Peyer's patch (tissue), 4 donors: ENCODE measurements at regions not wholly inside any gene's neighbourhood (a gene's known extent, or its start where the extent isn't known, plus 50 kb on each side); places are given as distances from the start of the nearest gene placed in this dataset.

Experiments used
- DNase-seq, 3 donors: peaks; one replicate each; pipeline ENCODE4 v3.0.0-alpha.2; 2017 to 2019
- H3K27ac ChIP-seq, 4 donors: fragments of 200-600 bp; sonication (generic); one replicate each; pipeline ENCODE4 v1.5.1; 2016 to 2019
- H3K27me3 ChIP-seq, 2 donors: fragments of 200-600 bp; sonication (generic); one replicate each; pipeline ENCODE4 v1.5.1; 2019
- H3K36me3 ChIP-seq, 3 donors: fragments of 200-600 bp; sonication (generic); one replicate each; pipeline ENCODE4 v1.5.1; 2016 to 2019
- H3K4me1 ChIP-seq, 4 donors: fragments of 200-600 bp; sonication (generic); one replicate each; pipeline ENCODE4 v1.5.1; 2016 to 2019
- H3K4me3 ChIP-seq, 4 donors: fragments of 200-600 bp; sonication (generic); 1 replicate in 3 of 4; 2 replicates in 1 of 4; pipeline ENCODE4 v1.5.1; 2016 to 2019; ENCODE audit warnings: mild to moderate bottlenecking in 1 of 4
- H3K9me3 ChIP-seq, 4 donors: fragments of 200-600 bp; sonication (generic); one replicate each; pipeline ENCODE4 v1.5.1; 2016 to 2019; ENCODE audit warnings: mild to moderate bottlenecking in 1 of 4
- POLR2A ChIP-seq, 2 donors: fragments of 450-650 bp; IDR thresholded peaks; one replicate each; pipeline ENCODE4 v1.5.1; 2017; ENCODE audit warnings: antibody characterized with exemption in 2 of 2, mild to moderate bottlenecking in 2 of 2, moderate library complexity in 2 of 2
- TF ChIP-seq, protein P1 (sequence below), 6 experiments: fragments of 450-650 bp in 4 of 6; fragments of 200-600 bp in 2 of 6; sonication (generic) in 1 of 6; IDR thresholded peaks; one replicate each; pipeline ENCODE4 v1.5.1; 2017 to 2019; ENCODE audit warnings: antibody characterized with exemption in 6 of 6, mild to moderate bottlenecking in 3 of 6, moderate library complexity in 1 of 6

DNA sequence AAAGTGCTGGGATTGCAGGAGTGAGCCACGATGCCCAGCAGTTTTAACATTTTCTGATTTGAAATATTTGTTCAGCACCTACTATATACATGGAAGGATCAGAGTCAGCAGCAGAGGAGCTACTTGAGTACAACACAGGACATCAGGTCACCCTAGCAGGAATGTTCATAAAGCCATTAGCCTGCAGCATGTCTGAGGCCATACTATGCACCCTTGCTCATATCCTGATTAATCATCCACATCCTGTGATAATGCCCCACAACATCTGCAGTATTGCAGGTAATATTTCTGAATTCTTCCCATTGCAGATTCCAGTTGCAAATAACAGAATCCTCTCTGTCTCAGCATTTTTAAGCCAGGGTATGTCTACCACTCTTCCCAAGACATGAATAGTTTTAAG, 135.5 kb upstream of the PRNP start:
- Histone ChIP-seq H3K4me3 (no peak overlapping the region), H3K9me3 (no peaks in the 10 kb centered on the region), H3K27ac (no peak overlapping the region), H3K4me1 (peaks cover 0 to 5% (median 0%) of the 10 kb centered on the region in 4 donors), H3K27me3 (no peaks in the 10 kb centered on the region), H3K36me3 (no peaks in the 10 kb centered on the region)
- TF ChIP-seq, protein P1, sequence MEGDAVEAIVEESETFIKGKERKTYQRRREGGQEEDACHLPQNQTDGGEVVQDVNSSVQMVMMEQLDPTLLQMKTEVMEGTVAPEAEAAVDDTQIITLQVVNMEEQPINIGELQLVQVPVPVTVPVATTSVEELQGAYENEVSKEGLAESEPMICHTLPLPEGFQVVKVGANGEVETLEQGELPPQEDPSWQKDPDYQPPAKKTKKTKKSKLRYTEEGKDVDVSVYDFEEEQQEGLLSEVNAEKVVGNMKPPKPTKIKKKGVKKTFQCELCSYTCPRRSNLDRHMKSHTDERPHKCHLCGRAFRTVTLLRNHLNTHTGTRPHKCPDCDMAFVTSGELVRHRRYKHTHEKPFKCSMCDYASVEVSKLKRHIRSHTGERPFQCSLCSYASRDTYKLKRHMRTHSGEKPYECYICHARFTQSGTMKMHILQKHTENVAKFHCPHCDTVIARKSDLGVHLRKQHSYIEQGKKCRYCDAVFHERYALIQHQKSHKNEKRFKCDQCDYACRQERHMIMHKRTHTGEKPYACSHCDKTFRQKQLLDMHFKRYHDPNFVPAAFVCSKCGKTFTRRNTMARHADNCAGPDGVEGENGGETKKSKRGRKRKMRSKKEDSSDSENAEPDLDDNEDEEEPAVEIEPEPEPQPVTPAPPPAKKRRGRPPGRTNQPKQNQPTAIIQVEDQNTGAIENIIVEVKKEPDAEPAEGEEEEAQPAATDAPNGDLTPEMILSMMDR (IDR thresholded peaks at IDR 0.05) = no peak
- no peak for TF ChIP-seq POLR2A (IDR thresholded peaks at IDR 0.05)
- DNase-seq = no peak

DNA sequence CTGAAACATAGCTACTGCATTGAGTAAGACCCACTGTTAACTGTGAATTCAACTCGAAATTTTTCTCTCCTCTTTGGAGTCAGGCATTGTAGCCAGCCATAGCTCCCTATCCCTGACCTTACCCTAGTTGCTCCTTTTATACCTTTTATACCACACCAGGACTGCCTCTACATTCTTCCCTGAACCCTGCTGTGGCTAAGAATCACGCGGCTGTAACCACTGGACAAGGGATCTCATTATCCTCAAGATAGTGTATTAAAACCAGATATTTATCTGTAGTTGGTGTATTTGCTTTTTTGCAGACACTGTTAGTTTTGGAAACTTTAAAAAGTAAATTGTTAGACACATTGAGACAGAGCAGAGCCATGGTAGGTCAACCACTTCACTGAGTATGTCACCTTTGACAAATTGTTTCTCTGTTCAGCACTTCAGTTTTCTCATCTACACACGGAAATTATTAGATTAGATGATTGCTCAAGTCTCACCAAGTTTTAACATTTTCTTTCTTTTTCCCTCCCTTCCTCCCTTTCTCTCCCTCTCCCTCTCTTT, 136.5 kb upstream of the PRNP start:
- no peaks in the 10 kb centered on the region for H3K36me3 ChIP-seq
- H3K4me3 ChIP-seq = no peak overlapping the region
- H3K9me3 ChIP-seq = no peaks in the 10 kb centered on the region
- H3K27ac ChIP-seq = no peak overlapping the region
- no peaks in the 10 kb centered on the region for H3K4me1 ChIP-seq
- no peak for TF ChIP-seq POLR2A (IDR thresholded peaks at IDR 0.05)
- TF ChIP-seq, protein P1 (IDR thresholded peaks at IDR 0.05) = no peak
- no peak for DNase-seq
- no peaks in the 10 kb centered on the region for H3K27me3 ChIP-seq

DNA sequence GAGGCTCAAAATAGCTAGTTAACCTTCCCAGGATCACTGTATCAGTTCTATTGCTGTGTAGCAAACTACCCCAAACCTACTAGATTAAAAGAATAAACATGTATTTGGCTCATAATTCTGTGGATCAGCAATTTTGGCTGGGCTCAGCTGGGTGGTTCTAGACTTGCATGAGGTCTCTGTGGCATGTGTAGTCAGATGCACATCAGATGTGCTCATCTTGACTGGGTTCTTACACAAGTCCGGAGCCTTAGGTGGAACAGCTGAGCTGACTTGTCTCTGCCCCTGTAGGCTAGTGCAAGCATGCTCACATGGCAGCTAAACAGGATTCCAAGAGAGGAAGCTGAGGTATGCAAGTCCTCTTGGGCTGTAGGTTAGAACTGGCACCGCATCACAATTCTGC, 137.7 kb upstream of the PRNP start:
- Histone ChIP-seq H3K36me3 (no peaks in the 10 kb centered on the region), H3K27ac (no peak overlapping the region), H3K9me3 (no peaks in the 10 kb centered on the region), H3K4me1 (no peaks in the 10 kb centered on the region), H3K27me3 (no peaks in the 10 kb centered on the region), H3K4me3 (no peak overlapping the region)
- no peak for DNase-seq
- TF ChIP-seq, protein P1 (IDR thresholded peaks at IDR 0.05) = no peak
- TF ChIP-seq POLR2A (IDR thresholded peaks at IDR 0.05) = no peak

DNA sequence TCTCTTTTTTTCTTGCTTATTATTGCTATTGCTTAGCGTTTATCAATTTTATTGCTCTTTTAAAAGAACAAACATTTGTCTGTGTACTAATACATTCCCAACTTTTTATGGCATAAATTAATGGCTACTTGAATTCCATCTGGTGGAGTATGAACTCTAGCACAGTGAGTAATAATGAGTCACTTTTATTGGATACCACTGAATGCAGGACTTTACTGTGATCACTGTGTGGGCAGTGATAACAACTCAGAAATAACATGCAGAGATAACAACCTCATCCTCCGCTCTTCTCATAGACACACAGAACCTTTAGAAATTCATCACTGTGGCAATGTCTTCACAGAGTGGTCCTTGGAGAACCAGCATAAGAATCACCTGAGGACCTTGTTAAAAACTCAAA, 139.5 kb upstream of the PRNP start:
- no peak for DNase-seq
- H3K27me3 ChIP-seq = no peaks in the 10 kb centered on the region
- H3K27ac ChIP-seq = no peak overlapping the region

DNA sequence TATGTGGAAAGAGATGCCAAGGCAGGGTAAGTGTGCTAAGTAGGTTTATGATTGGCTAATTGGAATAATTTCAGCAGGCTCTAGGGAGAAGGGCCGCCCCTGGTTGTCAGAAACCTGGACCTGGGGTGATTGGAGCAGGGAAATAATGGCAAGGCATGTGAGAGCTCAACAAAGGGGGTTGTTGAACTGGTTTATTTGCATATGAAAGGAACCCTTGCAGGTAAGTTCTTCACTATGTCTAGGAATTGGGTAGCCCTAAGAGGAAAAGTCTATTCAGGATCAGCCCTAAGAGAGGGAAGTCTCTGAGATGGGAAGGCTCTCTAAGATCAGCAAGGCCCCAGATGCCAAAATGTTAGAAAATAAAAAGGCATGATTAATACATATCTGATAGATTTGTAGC, 139.9 kb upstream of the PRNP start:
- Histone ChIP-seq H3K4me3 (no peak overlapping the region), H3K27me3 (no peaks in the 10 kb centered on the region), H3K27ac (no peak overlapping the region), H3K4me1 (no peaks in the 10 kb centered on the region), H3K36me3 (no peaks in the 10 kb centered on the region), H3K9me3 (no peaks in the 10 kb centered on the region)
- TF ChIP-seq, protein P1 (IDR thresholded peaks at IDR 0.05) = no peak
- TF ChIP-seq POLR2A (IDR thresholded peaks at IDR 0.05) = no peak
- no peak for DNase-seq

More for the DNA sequence above, 139.5 kb upstream of the PRNP start:
- H3K4me1 ChIP-seq = no peaks in the 10 kb centered on the region
- no peak for TF ChIP-seq POLR2A (IDR thresholded peaks at IDR 0.05)
- TF ChIP-seq, protein P1 (IDR thresholded peaks at IDR 0.05) = no peak
- no peaks in the 10 kb centered on the region for H3K9me3 ChIP-seq
- H3K36me3 ChIP-seq = no peaks in the 10 kb centered on the region
- H3K4me3 ChIP-seq = no peak overlapping the region

DNA sequence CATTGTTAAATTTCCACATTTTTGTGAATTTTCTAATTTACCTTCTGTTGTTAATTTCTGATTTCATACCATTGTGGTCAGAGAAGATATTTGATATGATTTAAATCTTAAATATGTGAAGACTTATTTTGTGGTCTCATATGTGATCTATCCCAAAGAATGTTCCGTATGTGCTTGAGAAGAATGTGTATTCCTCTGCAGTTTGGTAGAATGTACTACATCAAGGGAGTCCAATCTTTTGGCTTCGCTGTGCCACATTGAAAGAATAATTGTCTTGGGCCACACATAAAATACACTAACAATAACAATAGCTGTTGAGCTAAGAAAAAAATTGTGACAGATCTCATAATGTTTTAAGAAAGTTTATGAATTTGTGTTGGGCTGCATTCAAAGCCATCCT, 140.7 kb upstream of the PRNP start:
- no peaks in the 10 kb centered on the region for H3K27me3 ChIP-seq
- no peak for DNase-seq
- no peak for TF ChIP-seq POLR2A (IDR thresholded peaks at IDR 0.05)
- TF ChIP-seq, protein P1 (IDR thresholded peaks at IDR 0.05) = no peak
- no peaks in the 10 kb centered on the region for H3K9me3 ChIP-seq
- no peak overlapping the region for H3K27ac ChIP-seq
- H3K4me1 ChIP-seq = no peaks in the 10 kb centered on the region
- no peak overlapping the region for H3K4me3 ChIP-seq
- no peaks in the 10 kb centered on the region for H3K36me3 ChIP-seq
